Stomach (tissue), 4 donors: ENCODE measurements at regions not wholly inside any gene's neighbourhood (a gene's known extent, or its start where the extent isn't known, plus 50 kb on each side); places are given as distances from the start of the nearest gene placed in this dataset.

Source experiments
- CTCF ChIP-seq, 7 experiments: fragments of 450-650 bp in 4 of 7; fragments of 200-600 bp in 3 of 7; sonication (generic) in 3 of 7; IDR thresholded peaks; one replicate each; pipeline ENCODE4 v1.5.1; 2016 to 2019; ENCODE audit warnings: antibody characterized with exemption in 7 of 7, control low read depth in 2 of 7, mild to moderate bottlenecking in 1 of 7
- EP300 ChIP-seq: sonication (generic); formaldehyde crosslinking; IDR thresholded peaks from one replicate; pipeline ENCODE4 v1.6.1; 2017; ENCODE audit warnings: antibody characterized with exemption
- POLR2A ChIP-seq, 4 donors: fragments of 450-650 bp; IDR thresholded peaks; one replicate each; pipeline ENCODE4 v1.6.1; 2016; ENCODE audit warnings: antibody characterized with exemption in 4 of 4, control low read depth in 2 of 4, mild to moderate bottlenecking in 1 of 4, moderate library complexity in 1 of 4
- POLR2AphosphoS5 ChIP-seq, 3 donors: sonication (generic); formaldehyde crosslinking; IDR thresholded peaks; one replicate each; pipeline ENCODE4 v1.6.1; 2016; ENCODE audit warnings: antibody characterized with exemption in 3 of 3

GRCh38 chr2:16411788-16412187 is 253.8 kb downstream of the CYRIA start:
- TF ChIP-seq EP300 (no peak), CTCF (IDR thresholded peaks at IDR 0.05) (no peak), POLR2A (IDR thresholded peaks at IDR 0.05) (no peak), POLR2AphosphoS5 (IDR thresholded peaks at IDR 0.05) (no peak)
